GM21381 (cell line): ENCODE measurements at regions not wholly inside any gene's neighbourhood (a gene's known extent, or its start where the extent isn't known, plus 50 kb on each side); places are given as distances from the start of the nearest gene placed in this dataset.

Experiments
- ATAC-seq: cut with Tn5 transposase; IDR thresholded peaks from one replicate; pipeline ENCODE4 v1.9.1; 2021; ENCODE audit warnings: mild to moderate bottlenecking, moderate library complexity; ENCODE audit not compliant: unreplicated experiment

- ATAC-seq = no peak
Observed at GRCh38 chr7:41803569-41803968, 100.7 kb upstream of the INHBA start.

- no peak for ATAC-seq
Observed at GRCh38 chr7:41796331-41796730, 93.4 kb upstream of the INHBA start.

GRCh38 chr7:41795276-41795833, 92.5 kb upstream of the INHBA start:
- no peak for ATAC-seq

- ATAC-seq = no peak
Observed at GRCh38 chr7:41793556-41793955, 90.7 kb upstream of the INHBA start.

- ATAC-seq = no peak
Observed at GRCh38 chr7:41792120-41792519, 89.2 kb upstream of the INHBA start.

- ATAC-seq = no peak
Observed at GRCh38 chr7:41788556-41788955, 85.7 kb upstream of the INHBA start.

- ATAC-seq = no peak
Observed at GRCh38 chr7:41787651-41788350, 84.9 kb upstream of the INHBA start.

GRCh38 chr7:41786944-41787343, 84.1 kb upstream of the INHBA start:
- ATAC-seq = no peak

- no peak for ATAC-seq
Observed at GRCh38 chr7:41786404-41786803, 83.5 kb upstream of the INHBA start.

- ATAC-seq = no peak
Observed at GRCh38 chr7:41785840-41786239, 83.0 kb upstream of the INHBA start.

GRCh38 chr7:41785265-41785664, 82.4 kb upstream of the INHBA start:
- no peak for ATAC-seq

GRCh38 chr7:41779918-41780317, 77.0 kb upstream of the INHBA start:
- no peak for ATAC-seq

- ATAC-seq = no peak
Observed at GRCh38 chr7:41777894-41778596, 75.2 kb upstream of the INHBA start.

- ATAC-seq = no peak
Observed at GRCh38 chr7:41774966-41775365, 72.1 kb upstream of the INHBA start.

GRCh38 chr7:41773756-41774155, 70.9 kb upstream of the INHBA start:
- ATAC-seq = no peak

- no peak for ATAC-seq
Observed at GRCh38 chr7:41771717-41772116, 68.8 kb upstream of the INHBA start.

- ATAC-seq = no peak
Observed at GRCh38 chr7:41769162-41769561, 66.3 kb upstream of the INHBA start.

GRCh38 chr7:41763626-41764025, 60.7 kb upstream of the INHBA start:
- ATAC-seq = no peak

- no peak for ATAC-seq
Observed at GRCh38 chr7:41762641-41763040, 59.8 kb upstream of the INHBA start.

GRCh38 chr7:41760293-41760692, 57.4 kb upstream of the INHBA start:
- no peak for ATAC-seq

- no peak for ATAC-seq
Observed at GRCh38 chr7:41758321-41758720, 55.4 kb upstream of the INHBA start.

GRCh38 chr7:41756650-41757182, 53.8 kb upstream of the INHBA start:
- no peak for ATAC-seq
